GM13977 (cell line): ENCODE measurements at regions not wholly inside any gene's neighbourhood (a gene's known extent, or its start where the extent isn't known, plus 50 kb on each side); places are given as distances from the start of the nearest gene placed in this dataset.
A peak's percentile ranks its signal among the peaks of the same experiment; 100 is the strongest.
"Not testable (repeated sequence)": the region's sequence is repeated elsewhere in the genome, so short reads cannot be mapped to it uniquely, and the experiment has no call there.

ENCODE experiments used
- DNase-seq: peaks from one replicate; pipeline ENCODE4 v3.0.0; 2012; ENCODE audit warnings: low spot score
- in situ Hi-C: fragments of 300-500 bp; cut with MboI; formaldehyde crosslinking; loops from one replicate; pipeline ENCODE4 v1.12.0; 2022; ENCODE audit warnings: low sequenced_read_pairs, low pct_unique_long_range_greater_than_20kb, mixed read lengths, inconsistent platforms; ENCODE audit not compliant: unreplicated experiment
- TF ChIP-seq, protein P1 (sequence below): IDR thresholded peaks from 2 replicates; pipeline ENCODE4 v1.5.1; 2012; ENCODE audit warnings: mild to moderate bottlenecking, control low read depth; ENCODE audit not compliant: insufficient read depth; ENCODE audit errors: extremely low read depth, missing control alignments

DNA sequence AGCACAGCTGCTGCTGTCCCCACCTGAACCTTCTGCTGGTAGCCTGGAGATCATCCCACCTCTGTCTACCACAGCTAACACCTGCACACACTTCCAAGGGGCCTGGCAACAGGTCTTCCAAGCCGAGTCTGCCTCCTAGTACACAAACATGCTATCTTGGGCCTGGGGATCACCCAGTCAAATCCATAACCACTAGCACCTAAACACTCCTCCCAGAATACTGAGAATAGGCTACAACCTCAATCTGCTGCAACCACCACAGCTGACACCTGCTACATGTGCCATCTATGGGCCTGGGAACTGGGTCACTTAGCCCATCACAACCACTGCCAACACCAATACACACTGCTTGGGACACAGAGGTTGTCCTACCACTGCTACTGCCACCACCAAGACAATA is 362.8 kb upstream of the ARPP21 start:
- in situ Hi-C loops: no loop called here
- no peak for DNase-seq
- TF ChIP-seq, protein P1, sequence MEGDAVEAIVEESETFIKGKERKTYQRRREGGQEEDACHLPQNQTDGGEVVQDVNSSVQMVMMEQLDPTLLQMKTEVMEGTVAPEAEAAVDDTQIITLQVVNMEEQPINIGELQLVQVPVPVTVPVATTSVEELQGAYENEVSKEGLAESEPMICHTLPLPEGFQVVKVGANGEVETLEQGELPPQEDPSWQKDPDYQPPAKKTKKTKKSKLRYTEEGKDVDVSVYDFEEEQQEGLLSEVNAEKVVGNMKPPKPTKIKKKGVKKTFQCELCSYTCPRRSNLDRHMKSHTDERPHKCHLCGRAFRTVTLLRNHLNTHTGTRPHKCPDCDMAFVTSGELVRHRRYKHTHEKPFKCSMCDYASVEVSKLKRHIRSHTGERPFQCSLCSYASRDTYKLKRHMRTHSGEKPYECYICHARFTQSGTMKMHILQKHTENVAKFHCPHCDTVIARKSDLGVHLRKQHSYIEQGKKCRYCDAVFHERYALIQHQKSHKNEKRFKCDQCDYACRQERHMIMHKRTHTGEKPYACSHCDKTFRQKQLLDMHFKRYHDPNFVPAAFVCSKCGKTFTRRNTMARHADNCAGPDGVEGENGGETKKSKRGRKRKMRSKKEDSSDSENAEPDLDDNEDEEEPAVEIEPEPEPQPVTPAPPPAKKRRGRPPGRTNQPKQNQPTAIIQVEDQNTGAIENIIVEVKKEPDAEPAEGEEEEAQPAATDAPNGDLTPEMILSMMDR: no peak

DNA sequence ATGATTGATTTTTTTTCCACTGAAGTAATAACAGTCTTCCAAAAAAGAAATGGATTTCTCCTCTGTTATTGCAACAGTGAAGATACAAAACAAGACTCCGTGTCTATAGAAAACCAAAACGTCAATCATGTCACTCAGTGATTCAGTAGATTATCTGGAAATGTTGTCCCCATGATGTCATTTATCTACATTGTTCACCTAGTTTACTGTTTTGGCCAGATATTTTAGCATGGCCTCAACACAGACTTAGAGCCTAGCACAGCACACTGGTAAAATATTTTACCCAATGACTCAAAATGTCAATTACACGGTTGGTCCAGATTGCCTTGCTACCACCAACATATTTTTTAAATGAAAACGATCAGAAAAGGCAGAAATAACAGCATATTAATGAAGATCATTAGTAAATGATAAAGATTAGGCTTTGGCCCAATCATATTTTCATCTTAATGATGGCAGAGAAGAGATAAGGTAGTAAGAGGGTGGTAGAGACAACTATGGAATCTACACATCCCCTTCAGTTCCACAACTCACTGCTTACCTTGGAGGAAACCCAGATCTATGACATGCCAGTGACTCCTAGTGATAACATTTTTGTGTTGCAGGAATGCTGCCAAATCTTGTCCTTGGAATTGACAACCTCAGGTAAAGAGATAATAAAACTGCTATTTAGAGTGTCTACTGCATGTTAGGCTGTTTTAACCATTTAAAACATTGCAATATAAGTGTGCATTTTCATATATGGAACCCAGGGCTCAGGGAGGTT is 347.7 kb upstream of the ARPP21 start:
- DNase-seq: no peak
- in situ Hi-C loops: no loop called here
- TF ChIP-seq, protein P1: no peak

DNA sequence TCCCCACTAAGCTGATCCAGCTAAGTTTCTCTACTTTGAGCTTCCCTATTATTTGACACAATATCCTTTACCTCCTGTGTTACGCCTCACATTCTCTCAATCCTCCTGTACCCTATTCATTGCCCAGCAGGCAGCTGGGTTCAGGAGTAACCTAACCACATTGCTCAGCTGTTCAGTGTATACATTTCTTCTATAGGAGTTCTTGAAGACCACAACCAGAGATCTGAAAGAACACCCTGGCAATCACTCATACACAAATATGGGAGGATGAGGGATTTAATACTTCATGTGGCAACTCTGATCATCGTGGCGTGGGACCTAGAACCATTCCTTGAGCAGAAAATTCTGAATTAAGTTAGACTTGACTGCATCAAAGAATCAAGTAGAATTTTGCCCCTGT is 346.8 kb upstream of the ARPP21 start:
- in situ Hi-C loops: no loop called here
- TF ChIP-seq, protein P1: no peak
- DNase-seq: no peak

DNA sequence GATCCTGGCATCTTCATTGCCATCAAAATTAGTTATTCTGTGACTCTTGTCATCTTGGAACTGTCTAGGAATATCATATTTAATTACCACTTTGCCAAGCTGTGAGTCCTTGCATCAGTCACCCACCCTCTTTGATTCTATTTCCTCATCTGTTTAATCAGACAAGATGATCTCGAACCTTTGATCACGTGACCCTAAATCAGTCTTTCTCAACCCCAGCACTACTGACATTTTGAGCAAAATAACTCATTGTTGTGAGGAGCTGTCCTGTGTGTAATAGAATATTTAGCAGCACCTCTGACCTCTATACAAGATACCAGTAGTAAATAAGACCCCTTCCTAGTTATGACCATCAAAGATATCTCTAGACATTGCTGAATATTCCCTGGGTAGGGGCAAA is 343.4 kb upstream of the ARPP21 start:
- TF ChIP-seq, protein P1: no peak

DNA sequence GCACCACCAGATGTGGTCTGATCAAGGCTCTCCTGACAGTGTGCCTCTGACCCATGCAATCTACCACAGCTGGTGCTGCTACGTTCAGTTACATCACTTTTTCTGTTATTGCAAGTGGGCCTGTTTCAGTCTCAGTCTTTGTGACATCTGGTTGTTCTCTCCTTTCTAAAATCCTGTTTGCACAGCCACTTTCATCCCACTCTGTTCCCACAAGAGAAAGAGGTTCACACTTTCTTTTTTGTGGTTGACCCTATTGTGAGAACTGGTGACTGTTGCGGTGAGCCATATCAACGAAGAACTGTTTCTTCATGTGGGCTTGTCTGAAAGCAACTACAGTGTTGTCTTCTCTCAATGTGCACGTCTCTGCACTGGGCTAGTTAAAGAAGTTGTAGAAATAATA is 342.8 kb upstream of the ARPP21 start:
- TF ChIP-seq, protein P1: no peak
- in situ Hi-C loops: no loop called here
- peak; percentile 4 for DNase-seq

More for the DNA sequence above, 343.4 kb upstream of the ARPP21 start:
- DNase-seq: no peak
- in situ Hi-C loops: no loop called here

DNA sequence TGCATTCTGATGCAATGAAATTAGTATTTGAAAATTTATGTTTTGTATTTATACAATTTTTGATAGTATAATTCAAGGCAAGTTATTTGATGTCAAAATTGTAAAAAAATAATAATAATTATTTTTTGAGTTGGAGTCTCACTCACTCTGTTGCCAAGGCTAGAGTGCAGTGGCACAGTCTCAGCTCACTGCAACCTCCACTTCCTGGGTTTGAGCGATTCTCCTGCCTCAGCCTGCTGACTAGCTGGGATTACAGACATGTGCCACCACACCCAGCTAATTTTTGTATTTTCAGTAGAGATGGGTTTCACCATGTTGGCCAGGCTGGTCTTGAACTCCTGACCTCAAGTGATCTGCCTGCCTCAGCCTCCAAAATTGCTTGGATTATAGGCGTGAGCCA is 342.4 kb upstream of the ARPP21 start:
- in situ Hi-C loops, DNase-seq: not testable (repeated sequence)

DNA sequence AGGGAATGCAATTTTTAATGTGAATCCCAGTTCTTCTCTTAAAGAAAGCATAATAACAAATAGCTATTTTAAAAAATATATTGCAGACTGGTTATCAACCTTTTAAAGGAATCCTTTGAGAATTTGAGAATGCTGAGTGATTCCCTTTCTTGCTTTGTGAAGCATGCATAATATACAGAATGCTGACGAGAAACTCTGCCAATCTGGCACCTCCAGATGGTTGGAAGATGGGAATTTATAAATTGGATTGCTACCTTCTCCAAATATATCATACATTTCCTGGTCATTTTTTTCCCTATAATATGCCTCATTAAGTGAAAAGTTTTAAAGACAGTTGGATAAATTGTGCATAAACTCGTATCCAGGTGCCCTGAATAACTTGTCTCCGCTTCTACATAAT is 333.9 kb upstream of the ARPP21 start:
- TF ChIP-seq, protein P1: no peak
- in situ Hi-C loops: no loop called here
- DNase-seq: no peak
